Fibroblast of lung (primary cell): ENCODE measurements at regions not wholly inside any gene's neighbourhood (a gene's known extent, or its start where the extent isn't known, plus 50 kb on each side); places are given as distances from the start of the nearest gene placed in this dataset.

Source experiments
- CTCF ChIP-seq, 2 donors: IDR thresholded peaks in 1 of 2; conservative IDR thresholded peaks in 1 of 2; 1 replicate in 1 of 2; 2 replicates in 1 of 2; pipeline ENCODE4 v1.5.1; 2011 to 2012; ENCODE audit warnings: low read length in 2 of 2, control low read depth in 1 of 2, inconsistent platforms in 1 of 2, low read depth in 1 of 2, mild to moderate bottlenecking in 1 of 2
- EZH2 ChIP-seq: IDR thresholded peaks from 2 replicates; pipeline ENCODE4 v1.5.1; 2012; ENCODE audit warnings: low read length, control low read depth, mild to moderate bottlenecking; ENCODE audit errors: missing control alignments

- no peak for TF ChIP-seq CTCF (conservative IDR thresholded peaks at IDR 0.05 in 1 of 2, IDR thresholded peaks at IDR 0.05 in 1 of 2; ENCODE audit: low read depth in 1 of 2, low read length in 2 of 2)
- TF ChIP-seq EZH2: no peak
These were observed 203.9 kb upstream of the PRDM1 start for GRCh38 chr6:105882121-105882803.
